ENCODE measurements at regions not wholly inside any gene's neighbourhood (a gene's known extent, or its start where the extent isn't known, plus 50 kb on each side); places are given as distances from the start of the nearest gene placed in this dataset.

GRCh38 chr5:56384186-56384585 lies 151.1 kb upstream of the ANKRD55 start:
- Histone ChIP-seq H3K36me3 (ENCODE audit: insufficient read depth, low read length) (no peaks in the 10 kb centered on the region), H3K9me3 (ENCODE audit: low read length) (no peaks in the 10 kb centered on the region), H3K9me2 (ENCODE audit: insufficient read depth, low read length) (no peaks in the 10 kb centered on the region), H2AFZ (ENCODE audit: low read depth, low read length) (no peak overlapping the region), H3K9ac (ENCODE audit: low read length) (no peak overlapping the region), H3F3A (ENCODE audit: insufficient read depth, low read length, poor library complexity, severe bottlenecking) (no peaks in the 10 kb centered on the region), H3K4me2 (ENCODE audit: low read length) (no peak overlapping the region), H3K27ac (ENCODE audit: low read length) (no peak overlapping the region), H3K79me2 (replicated peaks; ENCODE audit: insufficient read depth, low read length) (no peaks in the 10 kb centered on the region), H4K20me1 (ENCODE audit: insufficient read depth) (no peaks in the 10 kb centered on the region), H3K27me3 (ENCODE audit: insufficient read depth, low read depth, low read length) (no peaks in the 10 kb centered on the region), H3K4me3 (ENCODE audit: low read length) (no peak overlapping the region)
- TF ChIP-seq EP300 (conservative IDR thresholded peaks at IDR 0.05; ENCODE audit: poor library complexity, severe bottlenecking) (no peak), CTCF (IDR thresholded peaks at IDR 0.05; ENCODE audit: poor library complexity, severe bottlenecking) (no peak), TAF1 (IDR thresholded peaks at IDR 0.05; ENCODE audit: low read depth) (no peak)
- TF ChIP-seq, protein P1, sequence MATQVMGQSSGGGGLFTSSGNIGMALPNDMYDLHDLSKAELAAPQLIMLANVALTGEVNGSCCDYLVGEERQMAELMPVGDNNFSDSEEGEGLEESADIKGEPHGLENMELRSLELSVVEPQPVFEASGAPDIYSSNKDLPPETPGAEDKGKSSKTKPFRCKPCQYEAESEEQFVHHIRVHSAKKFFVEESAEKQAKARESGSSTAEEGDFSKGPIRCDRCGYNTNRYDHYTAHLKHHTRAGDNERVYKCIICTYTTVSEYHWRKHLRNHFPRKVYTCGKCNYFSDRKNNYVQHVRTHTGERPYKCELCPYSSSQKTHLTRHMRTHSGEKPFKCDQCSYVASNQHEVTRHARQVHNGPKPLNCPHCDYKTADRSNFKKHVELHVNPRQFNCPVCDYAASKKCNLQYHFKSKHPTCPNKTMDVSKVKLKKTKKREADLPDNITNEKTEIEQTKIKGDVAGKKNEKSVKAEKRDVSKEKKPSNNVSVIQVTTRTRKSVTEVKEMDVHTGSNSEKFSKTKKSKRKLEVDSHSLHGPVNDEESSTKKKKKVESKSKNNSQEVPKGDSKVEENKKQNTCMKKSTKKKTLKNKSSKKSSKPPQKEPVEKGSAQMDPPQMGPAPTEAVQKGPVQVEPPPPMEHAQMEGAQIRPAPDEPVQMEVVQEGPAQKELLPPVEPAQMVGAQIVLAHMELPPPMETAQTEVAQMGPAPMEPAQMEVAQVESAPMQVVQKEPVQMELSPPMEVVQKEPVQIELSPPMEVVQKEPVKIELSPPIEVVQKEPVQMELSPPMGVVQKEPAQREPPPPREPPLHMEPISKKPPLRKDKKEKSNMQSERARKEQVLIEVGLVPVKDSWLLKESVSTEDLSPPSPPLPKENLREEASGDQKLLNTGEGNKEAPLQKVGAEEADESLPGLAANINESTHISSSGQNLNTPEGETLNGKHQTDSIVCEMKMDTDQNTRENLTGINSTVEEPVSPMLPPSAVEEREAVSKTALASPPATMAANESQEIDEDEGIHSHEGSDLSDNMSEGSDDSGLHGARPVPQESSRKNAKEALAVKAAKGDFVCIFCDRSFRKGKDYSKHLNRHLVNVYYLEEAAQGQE (IDR thresholded peaks at IDR 0.05; ENCODE audit: borderline replicate concordance), result no peak

GRCh38 chr5:56383761-56384160 lies 150.6 kb upstream of the ANKRD55 start:
- Histone ChIP-seq H2AFZ (ENCODE audit: low read depth, low read length) (no peak overlapping the region), H3K4me2 (ENCODE audit: low read length) (no peak overlapping the region), H3K36me3 (ENCODE audit: insufficient read depth, low read length) (no peaks in the 10 kb centered on the region), H3K27ac (ENCODE audit: low read length) (no peak overlapping the region), H4K20me1 (ENCODE audit: insufficient read depth) (no peaks in the 10 kb centered on the region), H3K4me3 (ENCODE audit: low read length) (no peak overlapping the region), H3K9me3 (ENCODE audit: low read length) (no peaks in the 10 kb centered on the region), H3F3A (ENCODE audit: insufficient read depth, low read length, poor library complexity, severe bottlenecking) (no peaks in the 10 kb centered on the region), H3K9ac (ENCODE audit: low read length) (no peak overlapping the region), H3K27me3 (ENCODE audit: insufficient read depth, low read depth, low read length) (no peaks in the 10 kb centered on the region), H3K9me2 (ENCODE audit: insufficient read depth, low read length) (no peaks in the 10 kb centered on the region), H3K79me2 (replicated peaks; ENCODE audit: insufficient read depth, low read length) (no peaks in the 10 kb centered on the region)
- TF ChIP-seq MXI1 (conservative IDR thresholded peaks at IDR 0.05; ENCODE audit: poor library complexity, severe bottlenecking) (no peak), SMC3 (conservative IDR thresholded peaks at IDR 0.05; ENCODE audit: poor library complexity) (no peak), TAF1 (IDR thresholded peaks at IDR 0.05; ENCODE audit: low read depth) (no peak)

DNA sequence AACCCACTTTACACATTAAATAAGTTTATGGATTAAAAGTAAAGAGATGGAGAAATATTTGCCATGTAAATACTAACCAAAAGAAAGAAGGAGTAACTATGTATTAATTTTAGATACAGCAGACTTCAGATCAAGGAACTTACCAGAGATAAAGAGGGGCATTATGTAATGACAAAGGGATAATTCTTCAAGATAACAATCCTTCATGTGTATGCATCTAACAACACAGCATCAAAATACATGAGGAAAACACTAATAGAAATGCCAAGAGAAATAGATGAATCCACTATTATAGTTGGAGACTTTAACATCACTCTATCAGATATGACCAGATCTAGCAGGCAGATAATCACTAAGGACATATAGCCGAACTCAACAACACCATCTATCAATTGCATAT lies 149.8 kb upstream of the ANKRD55 start:
- Histone ChIP-seq H3K79me2 (replicated peaks; ENCODE audit: insufficient read depth, low read length) (no peaks in the 10 kb centered on the region), H3K27ac (ENCODE audit: low read length) (no peak overlapping the region), H3K9ac (ENCODE audit: low read length) (no peak overlapping the region), H3K9me3 (ENCODE audit: low read length) (no peaks in the 10 kb centered on the region), H4K20me1 (ENCODE audit: insufficient read depth) (no peaks in the 10 kb centered on the region), H3K36me3 (ENCODE audit: insufficient read depth, low read length) (no peaks in the 10 kb centered on the region), H3K4me3 (ENCODE audit: low read length) (no peak overlapping the region), H3K4me2 (ENCODE audit: low read length) (no peak overlapping the region), H3K27me3 (ENCODE audit: insufficient read depth, low read depth, low read length) (no peaks in the 10 kb centered on the region), H3F3A (ENCODE audit: insufficient read depth, low read length, poor library complexity, severe bottlenecking) (no peaks in the 10 kb centered on the region), H2AFZ (ENCODE audit: low read depth, low read length) (no peak overlapping the region), H3K9me2 (ENCODE audit: insufficient read depth, low read length) (no peaks in the 10 kb centered on the region)
- no peak for TF ChIP-seq EP300 (conservative IDR thresholded peaks at IDR 0.05; ENCODE audit: poor library complexity, severe bottlenecking)
- no peak for TF ChIP-seq SMC3 (conservative IDR thresholded peaks at IDR 0.05; ENCODE audit: poor library complexity)
- no peak for TF ChIP-seq TAF1 (IDR thresholded peaks at IDR 0.05; ENCODE audit: low read depth)
- TF ChIP-seq, protein P1 (IDR thresholded peaks at IDR 0.05; ENCODE audit: borderline replicate concordance), result no peak
- no peak for TF ChIP-seq MXI1 (conservative IDR thresholded peaks at IDR 0.05; ENCODE audit: poor library complexity, severe bottlenecking)
- TF ChIP-seq EZH2 (IDR thresholded peaks at IDR 0.05; ENCODE audit: borderline replicate concordance, insufficient read depth, low read length, poor library complexity, severe bottlenecking), result no peak
- no peak for TF ChIP-seq POLR2AphosphoS5 (IDR thresholded peaks at IDR 0.05)
- TF ChIP-seq CTCF (IDR thresholded peaks at IDR 0.05; ENCODE audit: poor library complexity, severe bottlenecking), result no peak
- TF ChIP-seq RAD21 (conservative IDR thresholded peaks at IDR 0.05), result no peak
